K562 (cell line): ENCODE measurements at regions not wholly inside any gene's neighbourhood (a gene's known extent, or its start where the extent isn't known, plus 50 kb on each side); places are given as distances from the start of the nearest gene placed in this dataset.

ENCODE experiments used
- ATAC-seq: fragments of 200-7000 bp; cut with Tn5 transposase; 3 replicates; pipeline ENCODE4 v1.9.1; 2020; ENCODE audit warnings: moderate library complexity
- BruUV-seq: library from RNA; stranded (reverse); fragments of 400-500 nt; replicated peaks from 2 replicates; lab custom pipeline; 2021; lab: Mats Ljungman, UMichigan
- CTCF ChIA-PET: fragments of 300-600 bp; formaldehyde crosslinking; extraction: SDS; loops from one replicate; lab custom pipeline; 2021; ENCODE audit warnings: low intra/inter-chr PET ratio; lab: Yijun Ruan, JAX
- POLR2A ChIA-PET: fragments of 300-600, 350-650 bp; sonication (Branson Sonifier 250); formaldehyde crosslinking; extraction: SDS; loops from one replicate; lab custom pipeline; 2021; ENCODE audit warnings: antibody characterized with exemption, inconsistent platforms; lab: Yijun Ruan, JAX
- DNase-seq, 4 experiments: peaks; one replicate each; pipeline versions ENCODE4 v3.0.0 to v3.0.0-alpha.2; 2011 to 2018; ENCODE audit warnings: low spot score in 3 of 4, mixed read lengths in 3 of 4; ENCODE audit errors: extremely low read depth in 1 of 4
- FAIRE-seq: peaks from 2 replicates; lab custom pipeline; 2011; peaks lifted over from hg19 to GRCh38; lab: Jason Lieb, UNC
- H2AFZ ChIP-seq: 2 replicates; pipeline ENCODE4 v1.6.0; 2011; ENCODE audit warnings: low read depth, low read length, control low read depth, inconsistent platforms
- H3K27ac ChIP-seq: fragments of 200-600 bp; 3 replicates; pipeline ENCODE4 v1.8.0; 2011; ENCODE audit warnings: low read depth, mild to moderate bottlenecking, control low read depth, inconsistent platforms, low read length, moderate library complexity, mixed read lengths; ENCODE audit errors: extremely low read depth
- H3K27me3 ChIP-seq, 2 experiments: fragments of 300-600 bp in 1 of 2; 2 replicates in 1 of 2; 3 replicates in 1 of 2; pipeline versions ENCODE4 v1.6.0 to v1.8.0; 2011; ENCODE audit warnings: inconsistent platforms in 2 of 2, low read length in 2 of 2, mild to moderate bottlenecking in 1 of 2, mixed read lengths in 1 of 2, moderate library complexity in 1 of 2; ENCODE audit not compliant: control insufficient read depth in 2 of 2, insufficient read depth in 2 of 2
- H3K36me3 ChIP-seq: fragments of 300-600 bp; 3 replicates; pipeline ENCODE4 v1.8.0; 2011; ENCODE audit warnings: mild to moderate bottlenecking, low read length, inconsistent platforms; ENCODE audit not compliant: control insufficient read depth, insufficient read depth
- H3K4me1 ChIP-seq, 2 experiments: fragments of 200-600 bp in 1 of 2; replicated peaks in 1 of 2; 2 replicates in 1 of 2; 3 replicates in 1 of 2; pipeline versions ENCODE4 v1.5.1 to v1.8.0; 2011; ENCODE audit warnings: inconsistent platforms in 2 of 2, low read length in 2 of 2, mild to moderate bottlenecking in 1 of 2, mixed read lengths in 1 of 2, moderate library complexity in 1 of 2; ENCODE audit not compliant: control insufficient read depth in 2 of 2, insufficient read depth in 2 of 2
- H3K4me2 ChIP-seq: 2 replicates; pipeline ENCODE4 v1.6.1; 2011; ENCODE audit warnings: low read length, control low read depth, inconsistent platforms, mixed read lengths; ENCODE audit not compliant: insufficient read depth
- H3K4me3 ChIP-seq: fragments of 200-600 bp; sonication (generic), shearing (Covaris generic); 2 replicates; pipeline ENCODE4 v1.5.1; 2016; ENCODE audit warnings: control low read depth, inconsistent platforms
- H3K79me2 ChIP-seq: fragments of 200-600 bp; 3 replicates; pipeline ENCODE4 v1.8.0; 2011; ENCODE audit warnings: low read length, inconsistent platforms; ENCODE audit not compliant: control insufficient read depth, insufficient read depth
- H3K9ac ChIP-seq, 2 experiments: 2 replicates each; pipeline versions ENCODE4 v1.6.0 to v1.6.1; 2011; ENCODE audit warnings: low read depth in 2 of 2, low read length in 2 of 2, control low read depth in 1 of 2, inconsistent platforms in 1 of 2, mild to moderate bottlenecking in 1 of 2, mixed read lengths in 1 of 2; ENCODE audit not compliant: insufficient read depth in 1 of 2
- H3K9me1 ChIP-seq: one replicate; pipeline ENCODE4 v1.6.0; 2011; ENCODE audit warnings: inconsistent platforms, mild to moderate bottlenecking, low read length, moderate library complexity; ENCODE audit not compliant: control insufficient read depth, insufficient read depth
- H3K9me3 ChIP-seq: replicated peaks from 2 replicates; pipeline ENCODE4 v1.5.1; 2011; ENCODE audit warnings: low read depth, low read length, inconsistent platforms; ENCODE audit not compliant: control insufficient read depth, insufficient read depth
- H4K20me1 ChIP-seq: replicated peaks from 2 replicates; pipeline ENCODE4 v1.6.1; 2011; ENCODE audit warnings: low read length, inconsistent platforms, mixed read lengths; ENCODE audit not compliant: control insufficient read depth, insufficient read depth
- SMARCA4 ChIP-seq: fragments of 450-650 bp; IDR thresholded peaks from 2 replicates; pipeline ENCODE4 v1.6.1; 2016
- TARDBP ChIP-seq: fragments of 450-650 bp; IDR thresholded peaks from 2 replicates; pipeline ENCODE4 v1.6.1; 2016
- ZNF184 ChIP-seq: sonication (generic); formaldehyde crosslinking; IDR thresholded peaks from 2 replicates; pipeline ENCODE4 v1.5.0; 2020; ENCODE audit warnings: missing genetic modification reagents
- WGBS: fragments of 100-300 bp; shearing (Covaris generic); methylation state at CpG from one replicate; pipeline ENCODE4 v1.1.6; 2016; ENCODE audit warnings: low coverage, mixed read lengths; ENCODE audit not compliant: insufficient coverage; ENCODE audit errors: missing lambda C conversion rate; 5-methylcytosine and 5-hydroxymethylcytosine counted together
- in situ Hi-C: fragments of 300-500 bp; cut with MboI; formaldehyde crosslinking; loops from 4 replicates; pipeline ENCODE4 v1.15.0; 2018; ENCODE audit warnings: inconsistent platforms, mixed read lengths
- intact Hi-C: fragments of 100-400 bp; cut with micrococcal nuclease; formaldehyde crosslinking; loops from 2 replicates; pipeline ENCODE4 v1.14.2; 2022
- TF ChIP-seq, protein P1 (sequence below), 2 experiments: fragments of 450-650 bp; IDR thresholded peaks; 2 replicates each; pipeline ENCODE4 v1.6.1; 2018; ENCODE audit warnings: mild to moderate bottlenecking in 2 of 2, low read depth in 1 of 2; ENCODE audit not compliant: partially characterized antibody in 2 of 2
- TF ChIP-seq, protein P2 (sequence below): fragments of 250-450 bp; sonication (Bioruptor Pico); IDR thresholded peaks from 2 replicates; pipeline ENCODE4 v1.4.0; 2020

DNA sequence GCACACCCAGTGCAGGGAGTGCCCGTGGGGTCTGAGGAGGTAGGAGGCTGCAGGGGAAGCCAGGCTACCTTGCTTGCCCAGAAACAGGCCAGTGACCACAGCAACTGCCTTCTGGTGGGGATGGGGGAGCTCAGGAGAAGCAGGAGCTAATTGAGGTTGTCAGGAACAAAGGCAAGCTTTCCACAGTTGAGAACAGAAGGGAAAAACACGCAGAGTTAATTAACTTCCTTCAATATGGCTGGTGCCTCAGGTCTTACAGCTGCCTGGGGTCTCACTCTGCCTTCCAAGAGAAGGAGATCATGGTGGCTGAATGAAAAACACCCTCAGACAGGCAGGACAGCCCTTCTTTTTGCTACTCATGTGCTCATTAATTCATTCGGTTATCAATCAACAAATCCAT is 127.9 kb upstream of the SYT13 start:
- Histone ChIP-seq H3K9me1 (no peaks in the 10 kb centered on the region), H3K27ac (no peak overlapping the region), H3K9ac (no peak overlapping the region), H3K4me2 (no peak overlapping the region), H3K9me3 (no peaks in the 10 kb centered on the region), H3K27me3 (peaks cover 3 to 13% of the 10 kb centered on the region in 2 experiments; a peak in 3 of 5 replicates), H3K4me3 (no peak overlapping the region), H3K36me3 (no peaks in the 10 kb centered on the region), H2AFZ (no peak overlapping the region), H3K79me2 (no peaks in the 10 kb centered on the region), H4K20me1 (no peaks in the 10 kb centered on the region), H3K4me1 (no peaks in the 10 kb centered on the region)
- FAIRE-seq: no peak
- ATAC-seq: no peak
- in situ Hi-C loops: no loop called here
- intact Hi-C loops: no loop called here
- ChIA-PET POLR2A (interaction anchor here (0.7 kb wide), 1 partner anchor 17 kb away, joined by 4 read pairs; no protein-coding TSS in a partner anchor), CTCF (no interaction called here)
- TF ChIP-seq TARDBP: no peak
- 3% methylated on average over 2 of the region's 3 CpGs for WGBS
- no peak for DNase-seq
- no TSS peak for BruUV-seq

DNA sequence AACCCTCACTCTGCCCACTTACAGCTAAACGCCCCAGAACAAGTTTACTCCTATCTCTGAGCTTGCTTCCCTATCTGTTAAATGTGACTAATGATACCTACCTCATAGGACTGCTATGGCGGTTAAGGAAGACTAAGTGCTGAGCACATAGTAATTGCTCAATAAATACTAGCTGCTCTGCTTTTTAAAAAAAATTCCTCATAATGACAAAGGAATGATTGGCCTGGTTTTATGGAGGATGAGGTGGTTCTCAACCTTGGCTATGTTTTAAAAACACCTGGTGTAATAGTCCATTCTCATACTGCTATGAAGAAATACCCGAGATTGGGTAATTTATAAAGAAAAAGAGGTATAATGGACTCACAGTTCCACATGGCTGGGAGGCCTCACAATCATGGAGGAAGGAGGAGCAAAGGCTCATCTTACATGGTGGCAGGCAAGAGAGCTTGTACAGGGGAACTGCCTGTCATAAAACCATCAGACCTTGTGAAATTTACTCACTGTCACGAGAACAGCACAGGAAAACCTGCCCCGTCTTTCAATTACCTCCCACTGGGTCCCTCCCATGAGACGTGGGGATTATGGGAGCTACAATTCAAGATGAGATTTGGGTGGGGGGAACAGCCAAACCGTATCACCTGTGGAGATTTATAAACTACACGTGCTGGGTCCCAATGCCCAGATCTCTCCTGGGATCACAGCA is 127.2 kb upstream of the SYT13 start:
- intact Hi-C loops: no loop called here
- Histone ChIP-seq H3K27me3 (peaks cover 3 to 13% of the 10 kb centered on the region in 2 experiments; a peak in 3 of 5 replicates), H3K36me3 (no peaks in the 10 kb centered on the region), H3K4me1 (no peaks in the 10 kb centered on the region), H3K9me1 (no peaks in the 10 kb centered on the region), H3K9me3 (no peaks in the 10 kb centered on the region), H3K27ac (no peak overlapping the region), H2AFZ (no peak overlapping the region), H3K9ac (no peak overlapping the region), H4K20me1 (no peaks in the 10 kb centered on the region), H3K4me2 (no peak overlapping the region), H3K4me3 (no peak overlapping the region), H3K79me2 (no peaks in the 10 kb centered on the region)
- in situ Hi-C loops: no loop called here
- CTCF ChIA-PET: no interaction called here
- under 1% methylated on average over 8 of the region's 8 CpGs for WGBS
- ATAC-seq (no peak), DNase-seq (no peak), FAIRE-seq (no peak)
- POLR2A ChIA-PET: no interaction called here
- no TSS peak for BruUV-seq
- TF ChIP-seq, protein P1, sequence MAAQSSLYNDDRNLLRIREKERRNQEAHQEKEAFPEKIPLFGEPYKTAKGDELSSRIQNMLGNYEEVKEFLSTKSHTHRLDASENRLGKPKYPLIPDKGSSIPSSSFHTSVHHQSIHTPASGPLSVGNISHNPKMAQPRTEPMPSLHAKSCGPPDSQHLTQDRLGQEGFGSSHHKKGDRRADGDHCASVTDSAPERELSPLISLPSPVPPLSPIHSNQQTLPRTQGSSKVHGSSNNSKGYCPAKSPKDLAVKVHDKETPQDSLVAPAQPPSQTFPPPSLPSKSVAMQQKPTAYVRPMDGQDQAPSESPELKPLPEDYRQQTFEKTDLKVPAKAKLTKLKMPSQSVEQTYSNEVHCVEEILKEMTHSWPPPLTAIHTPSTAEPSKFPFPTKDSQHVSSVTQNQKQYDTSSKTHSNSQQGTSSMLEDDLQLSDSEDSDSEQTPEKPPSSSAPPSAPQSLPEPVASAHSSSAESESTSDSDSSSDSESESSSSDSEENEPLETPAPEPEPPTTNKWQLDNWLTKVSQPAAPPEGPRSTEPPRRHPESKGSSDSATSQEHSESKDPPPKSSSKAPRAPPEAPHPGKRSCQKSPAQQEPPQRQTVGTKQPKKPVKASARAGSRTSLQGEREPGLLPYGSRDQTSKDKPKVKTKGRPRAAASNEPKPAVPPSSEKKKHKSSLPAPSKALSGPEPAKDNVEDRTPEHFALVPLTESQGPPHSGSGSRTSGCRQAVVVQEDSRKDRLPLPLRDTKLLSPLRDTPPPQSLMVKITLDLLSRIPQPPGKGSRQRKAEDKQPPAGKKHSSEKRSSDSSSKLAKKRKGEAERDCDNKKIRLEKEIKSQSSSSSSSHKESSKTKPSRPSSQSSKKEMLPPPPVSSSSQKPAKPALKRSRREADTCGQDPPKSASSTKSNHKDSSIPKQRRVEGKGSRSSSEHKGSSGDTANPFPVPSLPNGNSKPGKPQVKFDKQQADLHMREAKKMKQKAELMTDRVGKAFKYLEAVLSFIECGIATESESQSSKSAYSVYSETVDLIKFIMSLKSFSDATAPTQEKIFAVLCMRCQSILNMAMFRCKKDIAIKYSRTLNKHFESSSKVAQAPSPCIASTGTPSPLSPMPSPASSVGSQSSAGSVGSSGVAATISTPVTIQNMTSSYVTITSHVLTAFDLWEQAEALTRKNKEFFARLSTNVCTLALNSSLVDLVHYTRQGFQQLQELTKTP (IDR thresholded peaks at IDR 0.05; ENCODE audit: low read depth in 1 of 2, partially characterized antibody in 2 of 2): no peak
- TF ChIP-seq, protein P2, sequence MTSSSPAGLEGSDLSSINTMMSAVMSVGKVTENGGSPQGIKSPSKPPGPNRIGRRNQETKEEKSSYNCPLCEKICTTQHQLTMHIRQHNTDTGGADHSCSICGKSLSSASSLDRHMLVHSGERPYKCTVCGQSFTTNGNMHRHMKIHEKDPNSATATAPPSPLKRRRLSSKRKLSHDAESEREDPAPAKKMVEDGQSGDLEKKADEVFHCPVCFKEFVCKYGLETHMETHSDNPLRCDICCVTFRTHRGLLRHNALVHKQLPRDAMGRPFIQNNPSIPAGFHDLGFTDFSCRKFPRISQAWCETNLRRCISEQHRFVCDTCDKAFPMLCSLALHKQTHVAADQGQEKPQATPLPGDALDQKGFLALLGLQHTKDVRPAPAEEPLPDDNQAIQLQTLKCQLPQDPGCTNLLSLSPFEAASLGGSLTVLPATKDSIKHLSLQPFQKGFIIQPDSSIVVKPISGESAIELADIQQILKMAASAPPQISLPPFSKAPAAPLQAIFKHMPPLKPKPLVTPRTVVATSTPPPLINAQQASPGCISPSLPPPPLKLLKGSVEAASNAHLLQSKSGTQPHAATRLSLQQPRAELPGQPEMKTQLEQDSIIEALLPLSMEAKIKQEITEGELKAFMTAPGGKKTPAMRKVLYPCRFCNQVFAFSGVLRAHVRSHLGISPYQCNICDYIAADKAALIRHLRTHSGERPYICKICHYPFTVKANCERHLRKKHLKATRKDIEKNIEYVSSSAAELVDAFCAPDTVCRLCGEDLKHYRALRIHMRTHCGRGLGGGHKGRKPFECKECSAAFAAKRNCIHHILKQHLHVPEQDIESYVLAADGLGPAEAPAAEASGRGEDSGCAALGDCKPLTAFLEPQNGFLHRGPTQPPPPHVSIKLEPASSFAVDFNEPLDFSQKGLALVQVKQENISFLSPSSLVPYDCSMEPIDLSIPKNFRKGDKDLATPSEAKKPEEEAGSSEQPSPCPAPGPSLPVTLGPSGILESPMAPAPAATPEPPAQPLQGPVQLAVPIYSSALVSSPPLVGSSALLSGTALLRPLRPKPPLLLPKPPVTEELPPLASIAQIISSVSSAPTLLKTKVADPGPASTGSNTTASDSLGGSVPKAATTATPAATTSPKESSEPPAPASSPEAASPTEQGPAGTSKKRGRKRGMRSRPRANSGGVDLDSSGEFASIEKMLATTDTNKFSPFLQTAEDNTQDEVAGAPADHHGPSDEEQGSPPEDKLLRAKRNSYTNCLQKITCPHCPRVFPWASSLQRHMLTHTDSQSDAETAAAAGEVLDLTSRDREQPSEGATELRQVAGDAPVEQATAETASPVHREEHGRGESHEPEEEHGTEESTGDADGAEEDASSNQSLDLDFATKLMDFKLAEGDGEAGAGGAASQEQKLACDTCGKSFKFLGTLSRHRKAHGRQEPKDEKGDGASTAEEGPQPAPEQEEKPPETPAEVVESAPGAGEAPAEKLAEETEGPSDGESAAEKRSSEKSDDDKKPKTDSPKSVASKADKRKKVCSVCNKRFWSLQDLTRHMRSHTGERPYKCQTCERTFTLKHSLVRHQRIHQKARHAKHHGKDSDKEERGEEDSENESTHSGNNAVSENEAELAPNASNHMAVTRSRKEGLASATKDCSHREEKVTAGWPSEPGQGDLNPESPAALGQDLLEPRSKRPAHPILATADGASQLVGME (CRISPR knock-in tag): no peak
- no peak for TF ChIP-seq SMARCA4
- no peak for TF ChIP-seq ZNF184 (CRISPR knock-in tag)
